HFF-Myc (cell line): ENCODE measurements at regions not wholly inside any gene's neighbourhood (a gene's known extent, or its start where the extent isn't known, plus 50 kb on each side); places are given as distances from the start of the nearest gene placed in this dataset.

Experiments used
- DNase-seq: peaks from one replicate; pipeline ENCODE4 v3.0.0-alpha.2; 2011; ENCODE audit warnings: low read depth; ENCODE audit errors: extremely low read depth
- H3K4me3 ChIP-seq: replicated peaks from 2 replicates; pipeline ENCODE4 v1.5.1; 2011; ENCODE audit warnings: low read depth, mild to moderate bottlenecking, control low read depth, low read length
- TF ChIP-seq, protein P1 (sequence below): IDR thresholded peaks from 2 replicates; pipeline ENCODE4 v1.5.1; 2012; ENCODE audit warnings: mild to moderate bottlenecking, low read depth, low read length, control low read depth; ENCODE audit errors: missing control alignments

DNA sequence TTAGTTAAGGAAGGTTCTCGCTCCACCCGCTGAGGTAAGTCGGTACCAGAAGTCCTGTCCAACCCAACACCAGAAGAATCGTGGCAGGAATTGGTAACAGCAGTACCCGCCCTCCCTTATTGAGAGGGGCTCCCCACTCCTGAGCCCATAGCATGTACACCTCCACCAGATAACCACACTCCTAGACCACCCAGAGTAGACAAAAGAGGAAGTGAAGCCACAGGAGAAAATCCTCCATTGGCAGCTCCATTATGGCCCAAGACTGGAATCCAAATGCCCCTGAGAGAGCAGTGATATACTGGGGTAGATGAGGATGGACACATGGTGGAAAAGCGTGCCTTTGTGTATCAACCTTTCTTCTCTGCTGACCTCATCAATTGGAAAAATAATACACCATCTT is 106.1 kb upstream of the EPB41L4A start:
- TF ChIP-seq, protein P1, sequence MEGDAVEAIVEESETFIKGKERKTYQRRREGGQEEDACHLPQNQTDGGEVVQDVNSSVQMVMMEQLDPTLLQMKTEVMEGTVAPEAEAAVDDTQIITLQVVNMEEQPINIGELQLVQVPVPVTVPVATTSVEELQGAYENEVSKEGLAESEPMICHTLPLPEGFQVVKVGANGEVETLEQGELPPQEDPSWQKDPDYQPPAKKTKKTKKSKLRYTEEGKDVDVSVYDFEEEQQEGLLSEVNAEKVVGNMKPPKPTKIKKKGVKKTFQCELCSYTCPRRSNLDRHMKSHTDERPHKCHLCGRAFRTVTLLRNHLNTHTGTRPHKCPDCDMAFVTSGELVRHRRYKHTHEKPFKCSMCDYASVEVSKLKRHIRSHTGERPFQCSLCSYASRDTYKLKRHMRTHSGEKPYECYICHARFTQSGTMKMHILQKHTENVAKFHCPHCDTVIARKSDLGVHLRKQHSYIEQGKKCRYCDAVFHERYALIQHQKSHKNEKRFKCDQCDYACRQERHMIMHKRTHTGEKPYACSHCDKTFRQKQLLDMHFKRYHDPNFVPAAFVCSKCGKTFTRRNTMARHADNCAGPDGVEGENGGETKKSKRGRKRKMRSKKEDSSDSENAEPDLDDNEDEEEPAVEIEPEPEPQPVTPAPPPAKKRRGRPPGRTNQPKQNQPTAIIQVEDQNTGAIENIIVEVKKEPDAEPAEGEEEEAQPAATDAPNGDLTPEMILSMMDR, result no peak
- no peak for DNase-seq
- no peak overlapping the region for H3K4me3 ChIP-seq

DNA sequence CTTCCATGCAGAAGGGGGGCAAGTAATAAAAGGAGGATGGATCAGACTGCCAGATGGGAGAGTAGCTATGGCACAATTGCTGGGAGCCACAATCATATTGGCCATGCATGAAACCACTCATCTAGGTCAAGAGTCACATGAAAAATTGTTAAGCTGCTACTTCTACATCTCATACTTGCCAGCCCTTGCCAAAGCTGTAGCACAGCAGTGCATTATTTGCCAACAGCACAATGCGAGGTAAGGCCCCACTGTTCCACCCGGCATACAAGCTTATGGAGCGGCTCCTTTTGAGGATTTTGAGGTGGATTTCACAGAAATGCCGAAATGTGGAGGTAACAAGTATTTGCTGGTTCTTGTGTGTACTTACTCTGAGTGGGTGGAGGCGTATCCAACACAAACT is 109.9 kb upstream of the EPB41L4A start:
- TF ChIP-seq, protein P1, result no peak
- H3K4me3 ChIP-seq, result no peak overlapping the region
- no peak for DNase-seq

DNA sequence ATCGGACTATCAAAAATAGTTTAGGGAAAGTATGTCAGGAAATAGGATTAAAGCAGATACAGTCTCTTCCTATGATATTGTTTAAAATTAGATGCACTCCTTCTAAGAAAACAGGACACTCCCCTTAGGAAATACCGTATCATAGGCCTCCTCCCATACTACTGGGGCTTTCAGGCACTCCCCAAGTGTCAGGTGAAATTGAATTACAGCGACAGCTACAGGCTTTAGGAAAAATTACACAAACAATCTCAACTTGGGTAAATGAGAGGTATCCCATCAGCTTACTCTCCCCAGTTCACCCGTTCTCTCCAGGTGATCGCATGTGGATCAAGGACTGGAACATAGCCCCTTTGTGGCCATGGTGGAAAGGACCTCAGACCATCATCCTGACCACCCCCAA is 110.4 kb upstream of the EPB41L4A start:
- no peak for DNase-seq
- TF ChIP-seq, protein P1, result no peak
- no peak overlapping the region for H3K4me3 ChIP-seq

DNA sequence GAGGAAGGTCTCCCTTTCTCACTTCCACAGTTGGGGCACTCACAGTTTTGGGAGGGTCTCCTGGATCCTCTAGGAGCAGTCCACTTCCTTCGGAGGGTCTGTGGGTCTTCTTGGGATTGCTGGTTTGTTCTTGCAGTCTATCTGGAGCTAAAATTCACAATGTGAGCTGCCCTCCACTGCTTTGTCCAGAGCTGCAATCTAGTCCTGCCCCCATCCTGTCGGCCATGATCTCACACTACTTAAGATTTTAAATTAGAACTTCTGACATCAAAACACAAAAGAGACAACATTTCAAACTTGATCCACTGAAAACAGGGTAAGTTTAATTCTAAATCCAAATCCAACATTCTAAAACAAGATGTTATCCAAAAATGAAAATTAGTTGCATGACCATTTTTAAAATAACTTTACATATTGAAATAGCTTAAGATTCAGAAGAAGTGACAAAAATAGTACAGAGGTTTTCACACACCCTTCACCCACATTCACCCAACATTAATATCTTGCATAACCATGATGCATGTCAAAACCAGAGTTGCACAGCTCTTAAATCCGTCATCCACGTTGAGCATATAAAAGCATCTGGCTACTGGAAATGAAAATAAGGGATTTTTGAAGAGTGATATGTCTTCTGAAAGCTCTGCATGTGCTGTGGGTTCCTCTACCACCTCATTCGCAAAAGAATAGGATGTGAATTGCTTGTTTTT is 113.7 kb upstream of the EPB41L4A start:
- no peak for DNase-seq
- TF ChIP-seq, protein P1, result no peak

DNA sequence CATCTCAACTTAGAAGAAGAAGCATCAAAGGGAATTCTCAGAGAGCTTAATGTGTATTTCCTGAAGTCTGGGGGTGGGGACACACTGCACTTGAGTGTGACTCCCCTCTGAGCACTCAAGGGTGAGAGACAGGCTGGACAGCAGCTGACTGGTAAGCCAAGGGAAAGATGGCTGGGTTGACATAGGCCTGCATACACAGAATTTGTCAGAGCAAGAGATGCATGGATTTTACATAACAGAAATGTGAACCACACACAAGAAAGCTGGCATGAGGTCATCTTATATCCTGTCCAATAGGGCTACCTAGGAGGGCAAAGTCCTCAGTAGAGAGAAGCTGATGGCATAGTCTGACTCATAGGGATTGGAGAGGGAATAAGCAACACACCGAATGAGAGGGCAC is 114.3 kb upstream of the EPB41L4A start:
- TF ChIP-seq, protein P1, result no peak
- H3K4me3 ChIP-seq, result no peak overlapping the region
- DNase-seq, result no peak

More for the DNA sequence above, 113.7 kb upstream of the EPB41L4A start:
- H3K4me3 ChIP-seq, result no peak overlapping the region

DNA sequence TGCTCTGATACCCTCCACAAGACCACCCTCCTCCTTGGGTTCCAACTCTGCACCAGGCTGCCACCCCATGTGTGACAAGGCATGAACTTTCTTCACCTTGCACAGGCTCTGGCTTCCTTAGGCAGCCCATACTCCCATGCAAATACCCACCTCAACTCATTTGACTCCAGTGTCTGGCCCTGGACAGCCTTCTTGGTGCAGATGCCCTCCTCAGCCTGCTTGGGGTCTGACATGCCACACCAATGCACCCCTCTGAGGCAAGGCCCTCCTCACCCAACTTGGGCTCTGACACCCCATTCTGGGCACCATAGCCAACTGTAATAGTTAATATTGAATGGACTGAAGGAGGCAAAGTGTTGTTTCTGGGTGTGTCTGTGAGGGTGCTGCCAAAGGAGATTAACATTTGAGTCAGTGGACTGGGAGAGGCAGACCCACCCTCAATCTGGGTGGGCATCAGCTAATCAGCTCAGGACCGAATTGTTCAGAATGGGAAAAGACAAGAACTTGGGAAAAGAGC is 115.0 kb upstream of the EPB41L4A start:
- TF ChIP-seq, protein P1, result no peak
- no peak for DNase-seq
- H3K4me3 ChIP-seq, result no peak overlapping the region

DNA sequence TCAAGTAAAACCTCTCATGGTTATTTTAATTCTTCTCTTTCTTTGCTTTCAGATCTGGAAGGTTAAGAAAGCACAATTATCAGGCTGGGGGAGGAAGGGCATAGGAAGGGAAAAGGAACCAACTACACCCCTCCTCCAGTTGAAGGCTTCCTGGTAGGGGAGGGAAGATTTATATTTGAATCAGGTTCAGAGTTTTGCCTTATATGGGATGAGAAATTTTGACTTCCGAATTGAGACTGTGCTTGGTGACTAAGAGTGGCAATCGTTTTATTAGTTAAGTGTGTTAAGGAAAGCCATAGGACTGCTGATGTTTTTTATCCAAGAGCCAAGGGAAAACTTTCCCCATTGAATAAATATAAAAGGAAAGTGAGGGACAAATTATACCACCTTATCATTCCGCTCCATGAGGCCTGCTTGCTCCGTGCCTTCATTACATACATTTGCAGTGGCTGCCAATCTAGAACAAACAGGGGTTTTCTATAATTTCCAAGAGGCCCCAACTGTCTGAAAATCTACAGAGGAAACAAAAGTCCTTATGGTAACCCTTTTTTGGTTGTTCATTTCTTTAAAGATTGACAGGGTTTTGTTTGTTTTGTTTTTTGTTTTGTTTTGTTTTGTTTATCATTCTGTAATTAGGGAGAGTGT is 115.7 kb upstream of the EPB41L4A start:
- no peak overlapping the region for H3K4me3 ChIP-seq
- no peak for DNase-seq
- TF ChIP-seq, protein P1, result no peak
